ENCODE measurements at regions not wholly inside any gene's neighbourhood (a gene's known extent, or its start where the extent isn't known, plus 50 kb on each side); places are given as distances from the start of the nearest gene placed in this dataset.

DNA sequence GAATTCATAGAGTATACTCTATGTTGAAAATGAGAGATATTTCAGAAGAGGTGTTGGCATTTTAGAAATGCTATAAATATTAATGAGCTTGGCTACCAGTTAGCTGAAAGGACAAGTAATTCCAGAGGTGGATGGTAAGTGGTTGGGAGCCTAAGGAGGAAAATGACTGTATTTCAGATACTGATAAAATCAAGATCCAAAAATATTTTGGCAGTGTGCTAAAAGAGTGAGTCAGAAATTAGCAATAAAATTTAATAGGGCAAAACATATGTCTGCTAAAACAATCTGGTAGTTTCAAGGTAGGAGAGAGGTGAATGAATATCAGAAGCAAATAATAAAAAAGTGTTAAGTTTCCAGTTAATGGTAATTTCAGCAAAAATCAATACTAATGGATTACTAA, 1287.9 kb downstream of the CDH8 start:
- TF ChIP-seq, protein P1, sequence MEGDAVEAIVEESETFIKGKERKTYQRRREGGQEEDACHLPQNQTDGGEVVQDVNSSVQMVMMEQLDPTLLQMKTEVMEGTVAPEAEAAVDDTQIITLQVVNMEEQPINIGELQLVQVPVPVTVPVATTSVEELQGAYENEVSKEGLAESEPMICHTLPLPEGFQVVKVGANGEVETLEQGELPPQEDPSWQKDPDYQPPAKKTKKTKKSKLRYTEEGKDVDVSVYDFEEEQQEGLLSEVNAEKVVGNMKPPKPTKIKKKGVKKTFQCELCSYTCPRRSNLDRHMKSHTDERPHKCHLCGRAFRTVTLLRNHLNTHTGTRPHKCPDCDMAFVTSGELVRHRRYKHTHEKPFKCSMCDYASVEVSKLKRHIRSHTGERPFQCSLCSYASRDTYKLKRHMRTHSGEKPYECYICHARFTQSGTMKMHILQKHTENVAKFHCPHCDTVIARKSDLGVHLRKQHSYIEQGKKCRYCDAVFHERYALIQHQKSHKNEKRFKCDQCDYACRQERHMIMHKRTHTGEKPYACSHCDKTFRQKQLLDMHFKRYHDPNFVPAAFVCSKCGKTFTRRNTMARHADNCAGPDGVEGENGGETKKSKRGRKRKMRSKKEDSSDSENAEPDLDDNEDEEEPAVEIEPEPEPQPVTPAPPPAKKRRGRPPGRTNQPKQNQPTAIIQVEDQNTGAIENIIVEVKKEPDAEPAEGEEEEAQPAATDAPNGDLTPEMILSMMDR (conservative IDR thresholded peaks at IDR 0.05; ENCODE audit: low read depth in 2 of 2) = no peak
- TF ChIP-seq ETS1 (IDR thresholded peaks at IDR 0.05) (no peak), EZH2phosphoT487 (IDR thresholded peaks at IDR 0.05; ENCODE audit: unreplicated experiment) (no peak), NANOG (IDR thresholded peaks at IDR 0.05; ENCODE audit: borderline replicate concordance) (no peak), REST (IDR thresholded peaks at IDR 0.05; ENCODE audit: unreplicated experiment) (no peak), JUNB (IDR thresholded peaks at IDR 0.05; ENCODE audit: unreplicated experiment) (no peak), POLR2AphosphoS5 (IDR thresholded peaks at IDR 0.05; ENCODE audit: low read depth) (no peak), ZNF114 (CRISPR knock-in tag; IDR thresholded peaks at IDR 0.05) (no peak), CREB1 (CRISPR knock-in tag; IDR thresholded peaks at IDR 0.05; ENCODE audit: low read depth) (no peak), STAT1 (IDR thresholded peaks at IDR 0.05; ENCODE audit: unreplicated experiment) (no peak), ZNF331 (CRISPR knock-in tag; IDR thresholded peaks at IDR 0.05; ENCODE audit: low read depth) (no peak), EZH2 (IDR thresholded peaks at IDR 0.05; ENCODE audit: low read depth, unreplicated experiment) (no peak)
- TF ChIP-seq, protein P2, sequence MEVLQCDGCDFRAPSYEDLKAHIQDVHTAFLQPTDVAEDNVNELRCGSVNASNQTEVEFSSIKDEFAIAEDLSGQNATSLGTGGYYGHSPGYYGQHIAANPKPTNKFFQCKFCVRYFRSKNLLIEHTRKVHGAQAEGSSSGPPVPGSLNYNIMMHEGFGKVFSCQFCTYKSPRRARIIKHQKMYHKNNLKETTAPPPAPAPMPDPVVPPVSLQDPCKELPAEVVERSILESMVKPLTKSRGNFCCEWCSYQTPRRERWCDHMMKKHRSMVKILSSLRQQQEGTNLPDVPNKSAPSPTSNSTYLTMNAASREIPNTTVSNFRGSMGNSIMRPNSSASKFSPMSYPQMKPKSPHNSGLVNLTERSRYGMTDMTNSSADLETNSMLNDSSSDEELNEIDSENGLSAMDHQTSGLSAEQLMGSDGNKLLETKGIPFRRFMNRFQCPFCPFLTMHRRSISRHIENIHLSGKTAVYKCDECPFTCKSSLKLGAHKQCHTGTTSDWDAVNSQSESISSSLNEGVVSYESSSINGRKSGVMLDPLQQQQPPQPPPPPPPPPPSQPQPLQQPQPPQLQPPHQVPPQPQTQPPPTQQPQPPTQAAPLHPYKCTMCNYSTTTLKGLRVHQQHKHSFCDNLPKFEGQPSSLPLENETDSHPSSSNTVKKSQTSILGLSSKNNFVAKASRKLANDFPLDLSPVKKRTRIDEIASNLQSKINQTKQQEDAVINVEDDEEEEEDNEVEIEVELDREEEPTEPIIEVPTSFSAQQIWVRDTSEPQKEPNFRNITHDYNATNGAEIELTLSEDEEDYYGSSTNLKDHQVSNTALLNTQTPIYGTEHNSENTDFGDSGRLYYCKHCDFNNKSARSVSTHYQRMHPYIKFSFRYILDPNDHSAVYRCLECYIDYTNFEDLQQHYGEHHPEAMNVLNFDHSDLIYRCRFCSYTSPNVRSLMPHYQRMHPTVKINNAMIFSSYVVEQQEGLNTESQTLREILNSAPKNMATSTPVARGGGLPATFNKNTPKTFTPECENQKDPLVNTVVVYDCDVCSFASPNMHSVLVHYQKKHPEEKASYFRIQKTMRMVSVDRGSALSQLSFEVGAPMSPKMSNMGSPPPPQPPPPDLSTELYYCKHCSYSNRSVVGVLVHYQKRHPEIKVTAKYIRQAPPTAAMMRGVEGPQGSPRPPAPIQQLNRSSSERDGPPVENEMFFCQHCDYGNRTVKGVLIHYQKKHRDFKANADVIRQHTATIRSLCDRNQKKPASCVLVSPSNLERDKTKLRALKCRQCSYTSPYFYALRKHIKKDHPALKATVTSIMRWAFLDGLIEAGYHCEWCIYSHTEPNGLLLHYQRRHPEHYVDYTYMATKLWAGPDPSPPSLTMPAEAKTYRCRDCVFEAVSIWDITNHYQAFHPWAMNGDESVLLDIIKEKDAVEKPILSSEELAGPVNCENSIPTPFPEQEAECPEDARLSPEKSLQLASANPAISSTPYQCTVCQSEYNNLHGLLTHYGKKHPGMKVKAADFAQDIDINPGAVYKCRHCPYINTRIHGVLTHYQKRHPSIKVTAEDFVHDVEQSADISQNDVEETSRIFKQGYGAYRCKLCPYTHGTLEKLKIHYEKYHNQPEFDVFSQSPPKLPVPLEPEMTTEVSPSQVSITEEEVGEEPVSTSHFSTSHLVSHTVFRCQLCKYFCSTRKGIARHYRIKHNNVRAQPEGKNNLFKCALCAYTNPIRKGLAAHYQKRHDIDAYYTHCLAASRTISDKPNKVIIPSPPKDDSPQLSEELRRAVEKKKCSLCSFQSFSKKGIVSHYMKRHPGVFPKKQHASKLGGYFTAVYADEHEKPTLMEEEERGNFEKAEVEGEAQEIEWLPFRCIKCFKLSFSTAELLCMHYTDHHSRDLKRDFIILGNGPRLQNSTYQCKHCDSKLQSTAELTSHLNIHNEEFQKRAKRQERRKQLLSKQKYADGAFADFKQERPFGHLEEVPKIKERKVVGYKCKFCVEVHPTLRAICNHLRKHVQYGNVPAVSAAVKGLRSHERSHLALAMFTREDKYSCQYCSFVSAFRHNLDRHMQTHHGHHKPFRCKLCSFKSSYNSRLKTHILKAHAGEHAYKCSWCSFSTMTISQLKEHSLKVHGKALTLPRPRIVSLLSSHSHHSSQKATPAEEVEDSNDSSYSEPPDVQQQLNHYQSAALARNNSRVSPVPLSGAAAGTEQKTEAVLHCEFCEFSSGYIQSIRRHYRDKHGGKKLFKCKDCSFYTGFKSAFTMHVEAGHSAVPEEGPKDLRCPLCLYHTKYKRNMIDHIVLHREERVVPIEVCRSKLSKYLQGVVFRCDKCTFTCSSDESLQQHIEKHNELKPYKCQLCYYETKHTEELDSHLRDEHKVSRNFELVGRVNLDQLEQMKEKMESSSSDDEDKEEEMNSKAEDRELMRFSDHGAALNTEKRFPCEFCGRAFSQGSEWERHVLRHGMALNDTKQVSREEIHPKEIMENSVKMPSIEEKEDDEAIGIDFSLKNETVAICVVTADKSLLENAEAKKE (CRISPR knock-in tag; IDR thresholded peaks at IDR 0.05) = no peak
- no peaks in the 10 kb centered on the region for H3K36me3 ChIP-seq (ENCODE audit: insufficient read depth)
- H3K4me2 ChIP-seq = no peak overlapping the region
- peaks cover 9% of the 10 kb centered on the region; the same call in 1 of the 2 replicates for H3K9me2 ChIP-seq (ENCODE audit: insufficient read depth)
- H2AFZ ChIP-seq = no peak overlapping the region
- no peak overlapping the region for H3K4me3 Mint-ChIP-seq
- peaks cover 5% of the 10 kb centered on the region; the same call in 1 of the 3 replicates for H3K4me1 Mint-ChIP-seq
- no peak overlapping the region for H3K4me3 ChIP-seq
- H3F3A ChIP-seq (replicated peaks; ENCODE audit: low read depth) = no peaks in the 10 kb centered on the region
- ATAC-seq (no peak), DNase-seq (ENCODE audit: low spot score) (no peak)
- H3K27ac Mint-ChIP-seq = no peak overlapping the region
- no peaks in the 10 kb centered on the region for H3K9me3 Mint-ChIP-seq
- H3K27me3 ChIP-seq (ENCODE audit: insufficient read depth) = no peaks in the 10 kb centered on the region
- H3K4me1 ChIP-seq (ENCODE audit: insufficient read depth) = no peaks in the 10 kb centered on the region
- no peaks in the 10 kb centered on the region for H3K79me2 ChIP-seq (replicated peaks; ENCODE audit: insufficient read depth)
- no peaks in the 10 kb centered on the region for H4K20me1 ChIP-seq (replicated peaks; ENCODE audit: insufficient read depth)
- no peaks in the 10 kb centered on the region for H3K27me3 Mint-ChIP-seq (ENCODE audit: insufficient read depth, low read depth, poor library complexity)
- H3K36me3 Mint-ChIP-seq (ENCODE audit: low read depth) = no peaks in the 10 kb centered on the region
- no peak overlapping the region for H3K27ac ChIP-seq (ENCODE audit: low read depth)
